Astrocyte of the cerebellum (primary cell): ENCODE measurements at regions not wholly inside any gene's neighbourhood (a gene's known extent, or its start where the extent isn't known, plus 50 kb on each side); places are given as distances from the start of the nearest gene placed in this dataset.
"Not testable (repeated sequence)": the region's sequence is repeated elsewhere in the genome, so short reads cannot be mapped to it uniquely, and the experiment has no call there.

Source experiments
- DNase-seq: peaks from one replicate; pipeline ENCODE4 v3.0.0-alpha.2; 2011; ENCODE audit warnings: low read depth
- H3K4me3 ChIP-seq: 2 replicates; pipeline ENCODE4 v1.5.1; 2011; ENCODE audit warnings: mild to moderate bottlenecking, low read depth, low read length, moderate library complexity
- CTCF ChIP-seq: IDR thresholded peaks from 2 replicates; pipeline ENCODE4 v1.5.1; 2012; ENCODE audit warnings: low read length, low read depth, moderate library complexity, mild to moderate bottlenecking; ENCODE audit errors: missing control alignments
- in situ Hi-C: cut with HindIII; loops from 2 replicates; pipeline ENCODE4 v1.10.0; 2017; ENCODE audit warnings: low sequenced_read_pairs

- no peak overlapping the region for H3K4me3 ChIP-seq
- in situ Hi-C loops: no loop called here
- no peak for TF ChIP-seq CTCF
- DNase-seq: peak; percentile 24
Measured at GRCh38 chr4:174394915-174395314, 111.2 kb downstream of the CEP44 start.

- no peak for DNase-seq
- no peak for TF ChIP-seq CTCF
- no peak overlapping the region for H3K4me3 ChIP-seq
- in situ Hi-C loops: no loop called here
Measured at GRCh38 chr4:174389439-174389838, 105.7 kb downstream of the CEP44 start.

DNA sequence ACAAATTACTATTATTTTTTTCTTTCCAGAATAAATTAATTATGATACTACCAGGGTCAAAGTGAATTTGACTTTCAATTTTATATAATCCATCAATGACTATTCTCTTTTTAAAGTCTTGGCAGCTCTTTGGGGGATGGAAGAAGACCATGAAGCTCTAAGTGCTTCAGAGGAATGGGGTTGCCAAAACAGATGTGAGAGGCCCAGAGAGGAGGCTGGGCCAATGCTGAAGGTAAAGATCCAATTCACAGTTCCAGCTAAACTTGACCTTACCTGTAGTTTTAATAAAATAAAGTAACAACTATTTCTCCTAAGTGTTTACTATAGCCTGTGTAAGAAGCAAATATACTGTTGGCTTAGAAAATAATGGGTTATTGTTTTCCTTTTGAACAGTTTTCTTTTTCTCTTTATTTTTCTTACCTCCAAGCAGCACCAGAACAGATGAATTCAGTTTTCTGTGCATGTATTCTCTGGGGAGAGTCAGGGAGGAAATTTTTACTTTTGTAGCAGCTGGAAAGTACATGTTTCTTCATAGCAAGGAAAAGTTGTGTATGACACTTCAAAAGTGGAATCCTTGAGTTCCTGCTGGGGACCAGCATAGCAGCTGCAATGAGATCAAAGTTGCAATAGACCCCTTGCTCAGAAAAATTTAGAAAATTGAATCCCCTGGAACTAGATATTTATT lies 104.9 kb downstream of the CEP44 start:
- in situ Hi-C loops: no loop called here
- H3K4me3 ChIP-seq: no peak overlapping the region
- DNase-seq: no peak
- TF ChIP-seq CTCF: no peak

- TF ChIP-seq CTCF: no peak
- DNase-seq: no peak
- no peak overlapping the region for H3K4me3 ChIP-seq
- in situ Hi-C loops: no loop called here
Measured at GRCh38 chr4:174387721-174388120, 104.0 kb downstream of the CEP44 start.

GRCh38 chr4:174387143-174387542 lies 103.4 kb downstream of the CEP44 start:
- no peak overlapping the region for H3K4me3 ChIP-seq
- in situ Hi-C loops: no loop called here
- DNase-seq: no peak
- no peak for TF ChIP-seq CTCF

GRCh38 chr4:174383783-174384182 lies 100.1 kb downstream of the CEP44 start:
- TF ChIP-seq CTCF: no peak
- no peak overlapping the region for H3K4me3 ChIP-seq
- in situ Hi-C loops: no loop called here
- no peak for DNase-seq

- in situ Hi-C loops, H3K4me3 ChIP-seq, DNase-seq: not testable (repeated sequence)
Measured at GRCh38 chr4:174382938-174383605, 99.4 kb downstream of the CEP44 start.
